Lower leg skin (tissue), 4 donors: ENCODE measurements at regions not wholly inside any gene's neighbourhood (a gene's known extent, or its start where the extent isn't known, plus 50 kb on each side); places are given as distances from the start of the nearest gene placed in this dataset.

Experiments used
- DNase-seq, 2 donors: peaks; one replicate each; pipeline ENCODE4 v3.0.0-alpha.2; 2019; ENCODE audit warnings: low spot score in 2 of 2
- H3K4me3 ChIP-seq: fragments of 200-600 bp; sonication (generic); 2 replicates; pipeline ENCODE4 v1.5.1; 2017; ENCODE audit warnings: mild to moderate bottlenecking, low read depth; ENCODE audit not compliant: poor library complexity, severe bottlenecking
- CTCF ChIP-seq, 3 donors: fragments of 450-650 bp; IDR thresholded peaks; one replicate each; pipeline ENCODE4 v1.5.1; 2016; ENCODE audit warnings: antibody characterized with exemption in 3 of 3, mild to moderate bottlenecking in 3 of 3, moderate library complexity in 2 of 3
- POLR2A ChIP-seq, 2 donors: fragments of 450-650 bp; IDR thresholded peaks; one replicate each; pipeline ENCODE4 v1.6.1; 2016 to 2017; ENCODE audit warnings: antibody characterized with exemption in 2 of 2, mild to moderate bottlenecking in 1 of 2, moderate library complexity in 1 of 2
- WGBS, 2 donors: methylation state at CpG; one replicate each; pipeline ENCODE4 v1.1.5; 2018; 5-methylcytosine and 5-hydroxymethylcytosine counted together
- intact Hi-C: fragments of 100-400 bp; cut with DNase I; formaldehyde crosslinking; loops from one replicate; pipeline ENCODE4 v1.15.0; 2023; ENCODE audit warnings: low total_unique reads

- no peak for DNase-seq
- WGBS, 2 donors, result 83 to 86% methylated on average over 15 of the region's 15 CpGs
- TF ChIP-seq CTCF (IDR thresholded peaks at IDR 0.05), result no peak
- no peak for TF ChIP-seq POLR2A (IDR thresholded peaks at IDR 0.05)
- H3K4me3 ChIP-seq, result no peak overlapping the region
- intact Hi-C loops, result no loop called here
Observed at GRCh38 chr20:5432030-5432429, 115.3 kb upstream of the PROKR2 start.

- H3K4me3 ChIP-seq, result no peak overlapping the region
- 17 to 23% methylated on average over 2 of the region's 2 CpGs for WGBS, 2 donors
- no peak for TF ChIP-seq CTCF (IDR thresholded peaks at IDR 0.05)
- no peak for TF ChIP-seq POLR2A (IDR thresholded peaks at IDR 0.05)
- no peak for DNase-seq
- intact Hi-C loops, result no loop called here
Observed at GRCh38 chr20:5430670-5431069, 113.9 kb upstream of the PROKR2 start.

- no peak overlapping the region for H3K4me3 ChIP-seq
- 76 to 82% methylated on average over 4 of the region's 4 CpGs for WGBS, 2 donors
- TF ChIP-seq POLR2A (IDR thresholded peaks at IDR 0.05) (no peak), CTCF (IDR thresholded peaks at IDR 0.05) (no peak)
- intact Hi-C loops, result no loop called here
- DNase-seq, result no peak
Observed at GRCh38 chr20:5426026-5426425, 109.3 kb upstream of the PROKR2 start.

- WGBS, 2 donors, result 51 to 61% methylated on average over 5 of the region's 5 CpGs
- no peak for DNase-seq
- no peak for TF ChIP-seq CTCF (IDR thresholded peaks at IDR 0.05)
- no peak for TF ChIP-seq POLR2A (IDR thresholded peaks at IDR 0.05)
- H3K4me3 ChIP-seq, result no peak overlapping the region
- intact Hi-C loops, result no loop called here
Observed at GRCh38 chr20:5416086-5416485, 99.3 kb upstream of the PROKR2 start.

GRCh38 chr20:5413394-5413793 is 96.6 kb upstream of the PROKR2 start:
- WGBS, 2 donors, result 93 to 94% methylated on average over 3 of the region's 3 CpGs
- no peak for DNase-seq
- intact Hi-C loops, result no loop called here
- no peak overlapping the region for H3K4me3 ChIP-seq
- TF ChIP-seq CTCF (IDR thresholded peaks at IDR 0.05) (no peak), POLR2A (IDR thresholded peaks at IDR 0.05) (no peak)

- TF ChIP-seq CTCF (IDR thresholded peaks at IDR 0.05), result no peak
- TF ChIP-seq POLR2A (IDR thresholded peaks at IDR 0.05), result no peak
- DNase-seq, result no peak
- no peak overlapping the region for H3K4me3 ChIP-seq
- intact Hi-C loops, result no loop called here
Observed at GRCh38 chr20:5410470-5410869, 93.7 kb upstream of the PROKR2 start.
